CD4-positive, alpha-beta T cell treated with Interleukin-1 beta for 1 hour (primary cell): ENCODE measurements at regions not wholly inside any gene's neighbourhood (a gene's known extent, or its start where the extent isn't known, plus 50 kb on each side); places are given as distances from the start of the nearest gene placed in this dataset.

Experiments
- DNase-seq, 2 donors: peaks; one replicate each; pipeline ENCODE4 v3.0.0-alpha.2; 2020 to 2022

GRCh38 chr13:95352486-95352885 lies 51.2 kb upstream of the ABCC4 start:
- DNase-seq, result no peak

- DNase-seq, result no peak
Observed at GRCh38 chr13:95354156-95354555, 52.9 kb upstream of the ABCC4 start.

GRCh38 chr13:95354680-95355487 lies 53.6 kb upstream of the ABCC4 start:
- DNase-seq, result no peak

- DNase-seq, result no peak
Observed at GRCh38 chr13:95355494-95355893, 54.2 kb upstream of the ABCC4 start.

GRCh38 chr13:95356916-95357315 lies 55.7 kb upstream of the ABCC4 start:
- no peak for DNase-seq

- DNase-seq, result no peak
Observed at GRCh38 chr13:95357875-95358274, 56.6 kb upstream of the ABCC4 start.

GRCh38 chr13:95360052-95360451 lies 58.8 kb upstream of the ABCC4 start:
- no peak for DNase-seq

GRCh38 chr13:95360464-95361097 lies 59.3 kb upstream of the ABCC4 start:
- no peak for DNase-seq

GRCh38 chr13:95361686-95362085 lies 60.4 kb upstream of the ABCC4 start:
- DNase-seq, result no peak

GRCh38 chr13:95362666-95363065 lies 61.4 kb upstream of the ABCC4 start:
- no peak for DNase-seq

- no peak for DNase-seq
Observed at GRCh38 chr13:95367309-95367843, 66.1 kb upstream of the ABCC4 start.

- no peak for DNase-seq
Observed at GRCh38 chr13:95368998-95369397, 67.7 kb upstream of the ABCC4 start.

- no peak for DNase-seq
Observed at GRCh38 chr13:95375706-95376105, 74.5 kb upstream of the ABCC4 start.

- no peak for DNase-seq
Observed at GRCh38 chr13:95378603-95379002, 77.4 kb upstream of the ABCC4 start.

GRCh38 chr13:95380468-95381211 lies 79.4 kb upstream of the ABCC4 start:
- peak; percentile 70 to 71 for DNase-seq

- no peak for DNase-seq
Observed at GRCh38 chr13:95381212-95381527, 79.9 kb upstream of the ABCC4 start.

GRCh38 chr13:95382411-95382810 lies 81.2 kb upstream of the ABCC4 start:
- DNase-seq, result no peak

GRCh38 chr13:95382916-95383315 lies 81.7 kb upstream of the ABCC4 start:
- DNase-seq, result no peak

GRCh38 chr13:95385373-95385772 lies 84.1 kb upstream of the ABCC4 start:
- DNase-seq, result no peak

GRCh38 chr13:95385798-95386197 lies 84.5 kb upstream of the ABCC4 start:
- DNase-seq, result no peak

- no peak for DNase-seq
Observed at GRCh38 chr13:95386370-95386769, 85.1 kb upstream of the ABCC4 start.

GRCh38 chr13:95387733-95388207 lies 86.5 kb upstream of the ABCC4 start:
- no peak for DNase-seq

- DNase-seq, result no peak
Observed at GRCh38 chr13:95388420-95389079, 87.3 kb upstream of the ABCC4 start.
